ENCODE measurements at regions not wholly inside any gene's neighbourhood (a gene's known extent, or its start where the extent isn't known, plus 50 kb on each side); places are given as distances from the start of the nearest gene placed in this dataset.

GRCh38 chr15:94606286-94606685, 374.9 kb downstream of the MCTP2 start:
- DNase-seq (ENCODE audit: low read depth) = no peak

- DNase-seq (ENCODE audit: low read depth) = no peak
These were observed 375.9 kb downstream of the MCTP2 start for GRCh38 chr15:94607176-94607654.

GRCh38 chr15:94610069-94610468, 378.7 kb downstream of the MCTP2 start:
- no peak for DNase-seq (ENCODE audit: low read depth)

GRCh38 chr15:94610485-94610884, 379.1 kb downstream of the MCTP2 start:
- no peak for DNase-seq (ENCODE audit: low read depth)

GRCh38 chr15:94611656-94612055, 380.3 kb downstream of the MCTP2 start:
- DNase-seq (ENCODE audit: low read depth) = no peak

GRCh38 chr15:94615688-94616087, 384.3 kb downstream of the MCTP2 start:
- no peak for DNase-seq (ENCODE audit: low read depth)

GRCh38 chr15:94620632-94621031, 389.3 kb downstream of the MCTP2 start:
- DNase-seq (ENCODE audit: low read depth) = no peak

- no peak for DNase-seq (ENCODE audit: low read depth)
These were observed 390.4 kb downstream of the MCTP2 start for GRCh38 chr15:94621736-94622135.

GRCh38 chr15:94626949-94627348, 395.6 kb downstream of the MCTP2 start:
- no peak for DNase-seq (ENCODE audit: low read depth)

GRCh38 chr15:94631608-94632007, 400.2 kb downstream of the MCTP2 start:
- no peak for DNase-seq (ENCODE audit: low read depth)

- DNase-seq (ENCODE audit: low read depth) = no peak
These were observed 406.8 kb downstream of the MCTP2 start for GRCh38 chr15:94638183-94638582.

GRCh38 chr15:94639701-94640100, 408.3 kb downstream of the MCTP2 start:
- DNase-seq (ENCODE audit: low read depth) = no peak

- DNase-seq (ENCODE audit: low read depth) = no peak
These were observed 413.1 kb downstream of the MCTP2 start for GRCh38 chr15:94644433-94644832.

GRCh38 chr15:94653071-94653470, 421.7 kb downstream of the MCTP2 start:
- DNase-seq (ENCODE audit: low read depth) = no peak

GRCh38 chr15:94655249-94655880, 424.0 kb downstream of the MCTP2 start:
- DNase-seq (ENCODE audit: low read depth) = no peak

- no peak for DNase-seq (ENCODE audit: low read depth)
These were observed 434.5 kb downstream of the MCTP2 start for GRCh38 chr15:94665676-94666441.

- DNase-seq (ENCODE audit: low read depth) = no peak
These were observed 435.2 kb downstream of the MCTP2 start for GRCh38 chr15:94666553-94666952.

- no peak for DNase-seq (ENCODE audit: low read depth)
These were observed 435.7 kb downstream of the MCTP2 start for GRCh38 chr15:94667109-94667508.

- no peak for DNase-seq (ENCODE audit: low read depth)
These were observed 439.2 kb downstream of the MCTP2 start for GRCh38 chr15:94670438-94671034.

GRCh38 chr15:94671858-94672532, 440.6 kb downstream of the MCTP2 start:
- DNase-seq (ENCODE audit: low read depth) = no peak

- no peak for DNase-seq (ENCODE audit: low read depth)
These were observed 442.4 kb downstream of the MCTP2 start for GRCh38 chr15:94673801-94674200.

GRCh38 chr15:94674296-94674695, 442.9 kb downstream of the MCTP2 start:
- no peak for DNase-seq (ENCODE audit: low read depth)

All from stimulated activated CD8-positive, alpha-beta memory T cell treated with anti-CD3 and anti-CD28 coated beads, Interleukin-7, amount 100 ng/mL, for 24 hours (primary cell).